OCI-LY3 (cell line): ENCODE measurements at regions not wholly inside any gene's neighbourhood (a gene's known extent, or its start where the extent isn't known, plus 50 kb on each side); places are given as distances from the start of the nearest gene placed in this dataset.

Experiments
- H2AFZ ChIP-seq: fragments of 200-600, 300-600 bp; shearing (Covaris generic); 2 replicates; pipeline ENCODE4 v1.6.0; 2014; ENCODE audit warnings: antibody characterized with exemption, low read depth, low read length
- H3K27ac ChIP-seq: fragments of 200-600, 300-600 bp; sonication (generic); 2 replicates; pipeline ENCODE4 v1.5.1; 2014; ENCODE audit warnings: mild to moderate bottlenecking, low read length, moderate library complexity, mixed read lengths
- H3K27me3 ChIP-seq: fragments of 200-600, 300-600 bp; sonication (generic); 2 replicates; pipeline ENCODE4 v1.6.1; 2014; ENCODE audit warnings: low read depth, low read length, mixed read lengths
- H3K36me3 ChIP-seq: fragments of 200-600, 300-600 bp; sonication (generic); replicated peaks from 2 replicates; pipeline ENCODE3; 2014; ENCODE audit warnings: low read depth, low read length, mixed read lengths
- H3K4me1 ChIP-seq: fragments of 300-600, 200-600 bp; sonication (generic); 2 replicates; pipeline ENCODE4 v1.6.1; 2014; ENCODE audit warnings: low read length, mixed read lengths
- H3K4me2 ChIP-seq: fragments of 200-600, 300-600 bp; sonication (generic); 2 replicates; pipeline ENCODE4 v1.6.1; 2014; ENCODE audit warnings: low read length, mixed read lengths
- H3K4me3 ChIP-seq: fragments of 300-600, 200-600 bp; sonication (generic); 2 replicates; pipeline ENCODE4 v1.5.1; 2014; ENCODE audit warnings: antibody characterized with exemption, mild to moderate bottlenecking, low read length, moderate library complexity
- H3K79me2 ChIP-seq: fragments of 300-600, 200-600 bp; shearing (Covaris generic); 2 replicates; pipeline ENCODE4 v1.6.1; 2014; ENCODE audit warnings: mild to moderate bottlenecking, low read length, mixed read lengths
- H3K9ac ChIP-seq: fragments of 300-600, 200-600 bp; shearing (Covaris generic); 2 replicates; pipeline ENCODE4 v1.6.0; 2014; ENCODE audit warnings: mild to moderate bottlenecking, low read length, moderate library complexity
- H3K9me3 ChIP-seq: fragments of 200-600, 300-600 bp; shearing (Covaris generic); 2 replicates; pipeline ENCODE4 v1.6.1; 2014; ENCODE audit warnings: low read length, mixed read lengths; ENCODE audit not compliant: insufficient read depth
- H4K20me1 ChIP-seq: fragments of 200-600, 300-600 bp; sonication (generic); 2 replicates; pipeline ENCODE4 v1.6.1; 2016; ENCODE audit warnings: low read length, mixed read lengths; ENCODE audit not compliant: insufficient read depth
- CTCF ChIP-seq: fragments of 200-600, 300-600 bp; sonication (generic); IDR thresholded peaks from 2 replicates; pipeline ENCODE4 v1.5.1; 2014; ENCODE audit warnings: antibody characterized with exemption, low read length, low read depth
- EZH2phosphoT487 ChIP-seq: fragments of 200-600 bp; shearing (Covaris generic); IDR thresholded peaks from 2 replicates; pipeline ENCODE4 v1.6.1; 2018; ENCODE audit warnings: antibody characterized with exemption, mixed run types, low read depth

GRCh38 chr4:30844861-30845582 lies 124.9 kb downstream of the PCDH7 start:
- H4K20me1 ChIP-seq, result no peaks in the 10 kb centered on the region
- H3K27ac ChIP-seq, result no peak overlapping the region
- H3K79me2 ChIP-seq, result no peaks in the 10 kb centered on the region
- H3K36me3 ChIP-seq, result no peaks in the 10 kb centered on the region
- no peak overlapping the region for H3K9ac ChIP-seq
- H3K27me3 ChIP-seq, result no peaks in the 10 kb centered on the region
- no peak overlapping the region for H3K4me2 ChIP-seq
- no peak for TF ChIP-seq CTCF
- TF ChIP-seq EZH2phosphoT487, result no peak
- H3K4me1 ChIP-seq, result peaks cover 3% of the 10 kb centered on the region; the same call in 1 of the 2 replicates
- H3K4me3 ChIP-seq, result no peak overlapping the region
- no peak overlapping the region for H2AFZ ChIP-seq
- no peaks in the 10 kb centered on the region for H3K9me3 ChIP-seq

DNA sequence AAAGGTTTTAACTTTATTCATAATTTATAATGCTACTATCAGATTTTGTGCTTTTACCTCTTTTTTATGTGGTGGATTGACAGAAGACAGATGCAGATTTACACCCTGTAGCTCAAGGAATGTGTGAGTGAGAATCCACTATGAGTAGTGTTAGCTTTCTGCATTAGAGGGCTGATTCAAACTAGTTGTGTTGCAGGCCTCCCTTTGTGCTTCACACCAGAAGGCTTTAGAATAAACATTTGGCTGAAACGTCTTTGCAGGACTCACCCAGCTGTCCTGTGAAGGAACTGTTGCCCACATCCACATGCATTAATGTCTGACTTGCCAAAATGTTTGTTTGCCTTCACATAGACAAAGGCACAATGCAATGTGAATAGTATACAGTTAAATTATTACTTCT lies 127.0 kb downstream of the PCDH7 start:
- H3K4me2 ChIP-seq, result no peak overlapping the region
- no peak overlapping the region for H3K4me3 ChIP-seq
- no peaks in the 10 kb centered on the region for H3K9me3 ChIP-seq
- no peak overlapping the region for H2AFZ ChIP-seq
- H3K9ac ChIP-seq, result no peak overlapping the region
- no peak for TF ChIP-seq CTCF
- no peak for TF ChIP-seq EZH2phosphoT487
- H3K27ac ChIP-seq, result no peak overlapping the region
- no peaks in the 10 kb centered on the region for H3K79me2 ChIP-seq
- no peaks in the 10 kb centered on the region for H3K27me3 ChIP-seq
- no peaks in the 10 kb centered on the region for H4K20me1 ChIP-seq
- H3K4me1 ChIP-seq, result no peaks in the 10 kb centered on the region
- no peaks in the 10 kb centered on the region for H3K36me3 ChIP-seq

DNA sequence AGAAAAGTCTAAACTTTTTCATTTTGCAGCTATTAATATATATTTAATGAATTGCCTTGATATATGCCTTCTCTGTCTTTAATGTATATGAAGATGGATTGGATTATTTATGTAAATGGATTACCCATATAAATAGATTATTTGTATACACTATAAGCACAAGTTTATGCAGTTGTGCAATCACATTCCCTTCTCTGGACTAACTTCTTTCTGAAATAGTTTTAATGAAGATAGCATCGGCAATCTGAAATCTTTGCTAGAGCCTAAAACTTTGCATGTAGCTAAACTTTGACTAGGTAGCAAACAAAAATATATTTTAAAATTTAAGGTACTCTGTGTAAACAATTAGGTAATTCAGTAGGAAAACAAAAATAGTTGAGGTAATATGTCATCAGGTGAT lies 127.8 kb downstream of the PCDH7 start:
- no peak overlapping the region for H2AFZ ChIP-seq
- H3K9me3 ChIP-seq, result no peaks in the 10 kb centered on the region
- H3K4me3 ChIP-seq, result no peak overlapping the region
- TF ChIP-seq EZH2phosphoT487, result no peak
- no peak for TF ChIP-seq CTCF
- no peaks in the 10 kb centered on the region for H4K20me1 ChIP-seq
- no peak overlapping the region for H3K27ac ChIP-seq
- H3K79me2 ChIP-seq, result no peaks in the 10 kb centered on the region
- no peak overlapping the region for H3K4me2 ChIP-seq
- no peaks in the 10 kb centered on the region for H3K36me3 ChIP-seq
- H3K4me1 ChIP-seq, result no peaks in the 10 kb centered on the region
- H3K9ac ChIP-seq, result no peak overlapping the region
- H3K27me3 ChIP-seq, result no peaks in the 10 kb centered on the region

DNA sequence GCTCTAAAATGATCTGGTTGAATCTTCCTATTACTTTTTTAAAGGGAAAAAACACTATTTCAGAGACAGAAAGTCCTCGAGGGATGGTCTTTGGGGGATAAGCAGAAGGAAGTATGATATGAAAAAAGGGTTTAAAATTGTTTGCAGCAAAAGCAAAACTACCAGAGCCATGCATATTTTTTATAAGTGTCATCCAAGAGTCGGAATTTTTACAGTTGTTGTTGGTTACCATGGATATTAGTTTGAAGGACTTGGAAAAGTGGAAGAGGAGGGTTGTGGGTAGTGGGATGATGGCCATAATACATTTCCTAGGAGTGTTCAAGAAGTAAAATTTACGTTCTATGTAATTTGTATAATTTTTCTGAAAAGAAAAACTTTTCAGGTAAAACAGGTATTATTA lies 134.4 kb downstream of the PCDH7 start:
- TF ChIP-seq EZH2phosphoT487 (no peak), CTCF (no peak)
- H3K4me3 ChIP-seq, result no peak overlapping the region
- H3K79me2 ChIP-seq, result no peaks in the 10 kb centered on the region

More for the DNA sequence above, 134.4 kb downstream of the PCDH7 start:
- H3K9ac ChIP-seq, result no peak overlapping the region
- no peak overlapping the region for H3K4me2 ChIP-seq
- H4K20me1 ChIP-seq, result no peaks in the 10 kb centered on the region
- H3K36me3 ChIP-seq, result no peaks in the 10 kb centered on the region
- H3K4me1 ChIP-seq, result no peaks in the 10 kb centered on the region
- H3K27ac ChIP-seq, result no peak overlapping the region
- no peak overlapping the region for H2AFZ ChIP-seq
- no peaks in the 10 kb centered on the region for H3K9me3 ChIP-seq
- H3K27me3 ChIP-seq, result no peaks in the 10 kb centered on the region
